WTC11 (cell line): ENCODE measurements at regions not wholly inside any gene's neighbourhood (a gene's known extent, or its start where the extent isn't known, plus 50 kb on each side); places are given as distances from the start of the nearest gene placed in this dataset.

Experiments
- ATAC-seq: fragments of 200-7000 bp; cut with Tn5 transposase; 2 replicates; pipeline ENCODE4 v1.10.0; 2021; ENCODE audit warnings: mild to moderate bottlenecking, moderate library complexity
- CTCF ChIA-PET: fragments of 300-600 bp; sonication (Branson Sonifier 250); formaldehyde crosslinking; loops from one replicate; lab custom pipeline; 2021; ENCODE audit warnings: antibody characterized with exemption; lab: Charles Lee
- POLR2A ChIA-PET: fragments of 350-600 bp; sonication (Branson Sonifier 250); formaldehyde crosslinking; loops from one replicate; lab custom pipeline; 2021; ENCODE audit warnings: antibody characterized with exemption; lab: Charles Lee
- DNase-seq: peaks from one replicate; pipeline ENCODE4 v3.0.0; 2021; ENCODE audit warnings: low spot score
- H3K27ac Mint-ChIP-seq: 2 replicates; pipeline ENCODE4 v1.8.0; 2021; ENCODE audit warnings: mixed read lengths
- H3K27me3 Mint-ChIP-seq: 2 replicates; pipeline ENCODE4 v1.8.0; 2021; ENCODE audit warnings: low read depth, mild to moderate bottlenecking, moderate library complexity, mixed read lengths
- H3K36me3 Mint-ChIP-seq: 2 replicates; pipeline ENCODE4 v1.8.0; 2021; ENCODE audit warnings: mixed read lengths
- H3K4me1 Mint-ChIP-seq: 2 replicates; pipeline ENCODE4 v1.8.0; 2022; ENCODE audit warnings: mixed read lengths
- H3K4me3 Mint-ChIP-seq: 2 replicates; pipeline ENCODE4 v1.8.0; 2021; ENCODE audit warnings: mild to moderate bottlenecking, moderate library complexity, mixed read lengths
- H3K9me3 Mint-ChIP-seq: 2 replicates; pipeline ENCODE4 v1.8.0; 2021; ENCODE audit warnings: mixed read lengths
- ATF1 ChIP-seq: sonication (generic); formaldehyde crosslinking; IDR thresholded peaks from 2 replicates; pipeline ENCODE4 v1.8.1; 2023; ENCODE audit warnings: mild to moderate bottlenecking, moderate library complexity, missing genetic modification reagents
- CBFB ChIP-seq: sonication (generic); formaldehyde crosslinking; IDR thresholded peaks from 2 replicates; pipeline ENCODE4 v1.8.1; 2022; ENCODE audit warnings: mild to moderate bottlenecking, low read depth, missing genetic modification reagents
- CREB1 ChIP-seq: sonication (generic); formaldehyde crosslinking; IDR thresholded peaks from 2 replicates; pipeline ENCODE4 v1.8.0; 2023; ENCODE audit warnings: mild to moderate bottlenecking, missing genetic modification reagents
- CREM ChIP-seq: sonication (generic); formaldehyde crosslinking; IDR thresholded peaks from 2 replicates; pipeline ENCODE4 v1.8.1; 2022; ENCODE audit warnings: mild to moderate bottlenecking, missing genetic modification reagents, moderate library complexity
- ETV6 ChIP-seq: sonication (generic); formaldehyde crosslinking; IDR thresholded peaks from 2 replicates; pipeline ENCODE4 v1.8.1; 2022; ENCODE audit warnings: mild to moderate bottlenecking, missing genetic modification reagents
- FOXJ3 ChIP-seq: sonication (generic); formaldehyde crosslinking; IDR thresholded peaks from 2 replicates; pipeline ENCODE4 v1.9.0; 2021; ENCODE audit warnings: missing genetic modification reagents, mild to moderate bottlenecking, borderline replicate concordance
- JUN ChIP-seq: sonication (generic); formaldehyde crosslinking; IDR thresholded peaks from 2 replicates; pipeline ENCODE4 v1.8.0; 2023; ENCODE audit warnings: mild to moderate bottlenecking, missing genetic modification reagents
- KAT7 ChIP-seq: sonication (generic); formaldehyde crosslinking; IDR thresholded peaks from 2 replicates; pipeline ENCODE4 v1.8.1; 2023; ENCODE audit warnings: missing genetic modification reagents, mild to moderate bottlenecking, borderline replicate concordance
- NR2C2 ChIP-seq: sonication (generic); formaldehyde crosslinking; IDR thresholded peaks from 2 replicates; pipeline ENCODE4 v1.8.0; 2022; ENCODE audit warnings: mild to moderate bottlenecking, missing genetic modification reagents
- SMAD4 ChIP-seq: sonication (generic); formaldehyde crosslinking; IDR thresholded peaks from 2 replicates; pipeline ENCODE4 v1.8.0; 2022; ENCODE audit warnings: mild to moderate bottlenecking, missing genetic modification reagents
- SP1 ChIP-seq: sonication (generic); formaldehyde crosslinking; conservative IDR thresholded peaks from 2 replicates; pipeline ENCODE4 v1.8.1; 2022; ENCODE audit warnings: missing genetic modification reagents
- TP53 ChIP-seq: sonication (generic); formaldehyde crosslinking; IDR thresholded peaks from 2 replicates; pipeline ENCODE4 v1.8.1; 2023; ENCODE audit warnings: mild to moderate bottlenecking, missing genetic modification reagents
- ZBTB21 ChIP-seq: sonication (generic); formaldehyde crosslinking; IDR thresholded peaks from 2 replicates; pipeline ENCODE4 v1.8.1; 2023; ENCODE audit warnings: mild to moderate bottlenecking, missing genetic modification reagents, borderline replicate concordance
- ZNF232 ChIP-seq: sonication (generic); formaldehyde crosslinking; IDR thresholded peaks from 2 replicates; pipeline ENCODE4 v1.8.0; 2022; ENCODE audit warnings: mild to moderate bottlenecking, missing genetic modification reagents
- ZNF263 ChIP-seq: sonication (generic); formaldehyde crosslinking; IDR thresholded peaks from 2 replicates; pipeline ENCODE4 v1.8.1; 2022; ENCODE audit warnings: low read depth, mild to moderate bottlenecking, moderate library complexity, missing genetic modification reagents
- TF ChIP-seq, protein P1 (sequence below): fragments of 200-600 bp; IDR thresholded peaks from 2 replicates; pipeline ENCODE4 v1.8.0; 2022; ENCODE audit warnings: antibody characterized with exemption
- TF ChIP-seq, protein P2 (sequence below): sonication (generic); formaldehyde crosslinking; IDR thresholded peaks from 2 replicates; pipeline ENCODE4 v1.8.1; 2023; ENCODE audit warnings: mild to moderate bottlenecking, missing genetic modification reagents, borderline replicate concordance
- TF ChIP-seq, protein P3 (sequence below): sonication (generic); formaldehyde crosslinking; IDR thresholded peaks from 2 replicates; pipeline ENCODE4 v1.8.1; 2023; ENCODE audit warnings: mild to moderate bottlenecking, missing genetic modification reagents
- TF ChIP-seq, protein P4 (sequence below): sonication (generic); formaldehyde crosslinking; conservative IDR thresholded peaks from 2 replicates; pipeline ENCODE4 v1.8.1; 2023; ENCODE audit warnings: mild to moderate bottlenecking, low read depth, missing genetic modification reagents, moderate library complexity
- TF ChIP-seq, protein P5 (sequence below): fragments of 250-450 bp; sonication (Bioruptor Pico); IDR thresholded peaks from 2 replicates; pipeline ENCODE4 v2.1.2; 2022; ENCODE audit warnings: mild to moderate bottlenecking, moderate library complexity

DNA sequence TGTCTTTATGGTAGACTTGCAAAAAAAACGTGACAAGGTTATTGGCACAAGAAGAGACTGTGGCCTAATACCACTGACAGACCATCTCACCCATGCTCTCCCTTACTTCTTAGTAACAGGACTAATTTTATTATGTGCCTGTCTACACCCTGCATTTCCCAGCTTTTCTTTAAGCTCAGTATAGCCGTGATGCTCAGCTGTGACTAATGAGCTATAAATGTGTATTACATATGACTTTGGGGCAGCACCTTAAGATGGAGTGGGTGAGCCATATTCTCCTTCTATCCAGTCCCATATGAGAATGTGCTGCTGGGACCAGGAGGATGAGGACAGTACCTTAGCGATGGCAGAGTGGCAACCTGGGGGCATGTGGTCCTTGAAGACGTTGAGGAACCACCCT lies 293.5 kb downstream of the RNF144A start:
- DNase-seq (no peak), ATAC-seq (no peak)
- Mint-ChIP-seq H3K27ac (no peak overlapping the region), H3K4me3 (no peak overlapping the region), H3K9me3 (no peaks in the 10 kb centered on the region), H3K4me1 (peaks cover 22% of the 10 kb centered on the region), H3K27me3 (no peaks in the 10 kb centered on the region; the same call in none of the 2 replicates), H3K36me3 (no peaks in the 10 kb centered on the region)
- POLR2A ChIA-PET = no interaction called here
- CTCF ChIA-PET = no interaction called here
- TF ChIP-seq ATF1 (CRISPR knock-in tag) (no peak), CREM (no peak), KAT7 (CRISPR knock-in tag) (no peak), CBFB (CRISPR knock-in tag) (no peak), SMAD4 (CRISPR knock-in tag) (no peak), ZBTB21 (CRISPR knock-in tag) (no peak), SP1 (CRISPR knock-in tag) (no peak), NR2C2 (CRISPR knock-in tag) (no peak), ZNF263 (CRISPR knock-in tag) (no peak), TP53 (CRISPR knock-in tag) (no peak), FOXJ3 (no peak), ZNF232 (CRISPR knock-in tag) (no peak), JUN (CRISPR knock-in tag) (no peak), CREB1 (CRISPR knock-in tag) (no peak), ETV6 (no peak)
- TF ChIP-seq, protein P1, sequence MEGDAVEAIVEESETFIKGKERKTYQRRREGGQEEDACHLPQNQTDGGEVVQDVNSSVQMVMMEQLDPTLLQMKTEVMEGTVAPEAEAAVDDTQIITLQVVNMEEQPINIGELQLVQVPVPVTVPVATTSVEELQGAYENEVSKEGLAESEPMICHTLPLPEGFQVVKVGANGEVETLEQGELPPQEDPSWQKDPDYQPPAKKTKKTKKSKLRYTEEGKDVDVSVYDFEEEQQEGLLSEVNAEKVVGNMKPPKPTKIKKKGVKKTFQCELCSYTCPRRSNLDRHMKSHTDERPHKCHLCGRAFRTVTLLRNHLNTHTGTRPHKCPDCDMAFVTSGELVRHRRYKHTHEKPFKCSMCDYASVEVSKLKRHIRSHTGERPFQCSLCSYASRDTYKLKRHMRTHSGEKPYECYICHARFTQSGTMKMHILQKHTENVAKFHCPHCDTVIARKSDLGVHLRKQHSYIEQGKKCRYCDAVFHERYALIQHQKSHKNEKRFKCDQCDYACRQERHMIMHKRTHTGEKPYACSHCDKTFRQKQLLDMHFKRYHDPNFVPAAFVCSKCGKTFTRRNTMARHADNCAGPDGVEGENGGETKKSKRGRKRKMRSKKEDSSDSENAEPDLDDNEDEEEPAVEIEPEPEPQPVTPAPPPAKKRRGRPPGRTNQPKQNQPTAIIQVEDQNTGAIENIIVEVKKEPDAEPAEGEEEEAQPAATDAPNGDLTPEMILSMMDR = no peak
- TF ChIP-seq, protein P2, sequence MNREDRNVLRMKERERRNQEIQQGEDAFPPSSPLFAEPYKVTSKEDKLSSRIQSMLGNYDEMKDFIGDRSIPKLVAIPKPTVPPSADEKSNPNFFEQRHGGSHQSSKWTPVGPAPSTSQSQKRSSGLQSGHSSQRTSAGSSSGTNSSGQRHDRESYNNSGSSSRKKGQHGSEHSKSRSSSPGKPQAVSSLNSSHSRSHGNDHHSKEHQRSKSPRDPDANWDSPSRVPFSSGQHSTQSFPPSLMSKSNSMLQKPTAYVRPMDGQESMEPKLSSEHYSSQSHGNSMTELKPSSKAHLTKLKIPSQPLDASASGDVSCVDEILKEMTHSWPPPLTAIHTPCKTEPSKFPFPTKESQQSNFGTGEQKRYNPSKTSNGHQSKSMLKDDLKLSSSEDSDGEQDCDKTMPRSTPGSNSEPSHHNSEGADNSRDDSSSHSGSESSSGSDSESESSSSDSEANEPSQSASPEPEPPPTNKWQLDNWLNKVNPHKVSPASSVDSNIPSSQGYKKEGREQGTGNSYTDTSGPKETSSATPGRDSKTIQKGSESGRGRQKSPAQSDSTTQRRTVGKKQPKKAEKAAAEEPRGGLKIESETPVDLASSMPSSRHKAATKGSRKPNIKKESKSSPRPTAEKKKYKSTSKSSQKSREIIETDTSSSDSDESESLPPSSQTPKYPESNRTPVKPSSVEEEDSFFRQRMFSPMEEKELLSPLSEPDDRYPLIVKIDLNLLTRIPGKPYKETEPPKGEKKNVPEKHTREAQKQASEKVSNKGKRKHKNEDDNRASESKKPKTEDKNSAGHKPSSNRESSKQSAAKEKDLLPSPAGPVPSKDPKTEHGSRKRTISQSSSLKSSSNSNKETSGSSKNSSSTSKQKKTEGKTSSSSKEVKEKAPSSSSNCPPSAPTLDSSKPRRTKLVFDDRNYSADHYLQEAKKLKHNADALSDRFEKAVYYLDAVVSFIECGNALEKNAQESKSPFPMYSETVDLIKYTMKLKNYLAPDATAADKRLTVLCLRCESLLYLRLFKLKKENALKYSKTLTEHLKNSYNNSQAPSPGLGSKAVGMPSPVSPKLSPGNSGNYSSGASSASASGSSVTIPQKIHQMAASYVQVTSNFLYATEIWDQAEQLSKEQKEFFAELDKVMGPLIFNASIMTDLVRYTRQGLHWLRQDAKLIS (CRISPR knock-in tag) = no peak
- TF ChIP-seq, protein P3, sequence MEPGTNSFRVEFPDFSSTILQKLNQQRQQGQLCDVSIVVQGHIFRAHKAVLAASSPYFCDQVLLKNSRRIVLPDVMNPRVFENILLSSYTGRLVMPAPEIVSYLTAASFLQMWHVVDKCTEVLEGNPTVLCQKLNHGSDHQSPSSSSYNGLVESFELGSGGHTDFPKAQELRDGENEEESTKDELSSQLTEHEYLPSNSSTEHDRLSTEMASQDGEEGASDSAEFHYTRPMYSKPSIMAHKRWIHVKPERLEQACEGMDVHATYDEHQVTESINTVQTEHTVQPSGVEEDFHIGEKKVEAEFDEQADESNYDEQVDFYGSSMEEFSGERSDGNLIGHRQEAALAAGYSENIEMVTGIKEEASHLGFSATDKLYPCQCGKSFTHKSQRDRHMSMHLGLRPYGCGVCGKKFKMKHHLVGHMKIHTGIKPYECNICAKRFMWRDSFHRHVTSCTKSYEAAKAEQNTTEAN (CRISPR knock-in tag) = no peak
- TF ChIP-seq, protein P4, sequence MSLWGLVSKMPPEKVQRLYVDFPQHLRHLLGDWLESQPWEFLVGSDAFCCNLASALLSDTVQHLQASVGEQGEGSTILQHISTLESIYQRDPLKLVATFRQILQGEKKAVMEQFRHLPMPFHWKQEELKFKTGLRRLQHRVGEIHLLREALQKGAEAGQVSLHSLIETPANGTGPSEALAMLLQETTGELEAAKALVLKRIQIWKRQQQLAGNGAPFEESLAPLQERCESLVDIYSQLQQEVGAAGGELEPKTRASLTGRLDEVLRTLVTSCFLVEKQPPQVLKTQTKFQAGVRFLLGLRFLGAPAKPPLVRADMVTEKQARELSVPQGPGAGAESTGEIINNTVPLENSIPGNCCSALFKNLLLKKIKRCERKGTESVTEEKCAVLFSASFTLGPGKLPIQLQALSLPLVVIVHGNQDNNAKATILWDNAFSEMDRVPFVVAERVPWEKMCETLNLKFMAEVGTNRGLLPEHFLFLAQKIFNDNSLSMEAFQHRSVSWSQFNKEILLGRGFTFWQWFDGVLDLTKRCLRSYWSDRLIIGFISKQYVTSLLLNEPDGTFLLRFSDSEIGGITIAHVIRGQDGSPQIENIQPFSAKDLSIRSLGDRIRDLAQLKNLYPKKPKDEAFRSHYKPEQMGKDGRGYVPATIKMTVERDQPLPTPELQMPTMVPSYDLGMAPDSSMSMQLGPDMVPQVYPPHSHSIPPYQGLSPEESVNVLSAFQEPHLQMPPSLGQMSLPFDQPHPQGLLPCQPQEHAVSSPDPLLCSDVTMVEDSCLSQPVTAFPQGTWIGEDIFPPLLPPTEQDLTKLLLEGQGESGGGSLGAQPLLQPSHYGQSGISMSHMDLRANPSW (CRISPR knock-in tag) = no peak
- TF ChIP-seq, protein P5, sequence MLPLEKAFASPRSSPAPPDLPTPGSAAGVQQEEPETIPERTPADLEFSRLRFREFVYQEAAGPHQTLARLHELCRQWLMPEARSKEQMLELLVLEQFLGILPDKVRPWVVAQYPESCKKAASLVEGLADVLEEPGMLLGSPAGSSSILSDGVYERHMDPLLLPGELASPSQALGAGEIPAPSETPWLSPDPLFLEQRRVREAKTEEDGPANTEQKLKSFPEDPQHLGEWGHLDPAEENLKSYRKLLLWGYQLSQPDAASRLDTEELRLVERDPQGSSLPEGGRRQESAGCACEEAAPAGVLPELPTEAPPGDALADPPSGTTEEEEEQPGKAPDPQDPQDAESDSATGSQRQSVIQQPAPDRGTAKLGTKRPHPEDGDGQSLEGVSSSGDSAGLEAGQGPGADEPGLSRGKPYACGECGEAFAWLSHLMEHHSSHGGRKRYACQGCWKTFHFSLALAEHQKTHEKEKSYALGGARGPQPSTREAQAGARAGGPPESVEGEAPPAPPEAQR (CRISPR knock-in tag) = no peak
